Ectodermal cell (in vitro differentiated cells): ENCODE measurements at regions not wholly inside any gene's neighbourhood (a gene's known extent, or its start where the extent isn't known, plus 50 kb on each side); places are given as distances from the start of the nearest gene placed in this dataset.
A peak's percentile ranks its signal among the peaks of the same experiment; 100 is the strongest.
"Not testable (repeated sequence)": the region's sequence is repeated elsewhere in the genome, so short reads cannot be mapped to it uniquely, and the experiment has no call there.

ENCODE experiments used
- H3K27ac ChIP-seq: 2 replicates; pipeline ENCODE4 v1.7.0; 2013; ENCODE audit warnings: mild to moderate bottlenecking, low read depth, low read length; ENCODE audit not compliant: insufficient read depth, poor library complexity, severe bottlenecking
- H3K27me3 ChIP-seq: 2 replicates; pipeline ENCODE4 v1.7.0; 2013; ENCODE audit warnings: mild to moderate bottlenecking, low read length; ENCODE audit not compliant: insufficient read depth, control insufficient read depth, poor library complexity, severe bottlenecking
- H3K36me3 ChIP-seq: one replicate; pipeline ENCODE4 v1.7.0; 2013; ENCODE audit warnings: low read length; ENCODE audit not compliant: control insufficient read depth, insufficient read depth
- H3K4me1 ChIP-seq: one replicate; pipeline ENCODE4 v1.7.0; 2013; ENCODE audit warnings: low read length; ENCODE audit not compliant: control insufficient read depth, insufficient read depth
- H3K4me3 ChIP-seq: 2 replicates; pipeline ENCODE4 v1.7.0; 2013; ENCODE audit warnings: low read depth, low read length, control low read depth; ENCODE audit not compliant: insufficient read depth
- H3K9me3 ChIP-seq: 2 replicates; pipeline ENCODE4 v1.7.0; 2013; ENCODE audit warnings: mild to moderate bottlenecking, low read length, moderate library complexity; ENCODE audit not compliant: control insufficient read depth
- WGBS, 2 experiments: methylation state at CpG; one replicate each; pipeline ENCODE4 v1.1.7; 2013; ENCODE audit warnings: missing lambda C conversion rate in 2 of 2; 5-methylcytosine and 5-hydroxymethylcytosine counted together

DNA sequence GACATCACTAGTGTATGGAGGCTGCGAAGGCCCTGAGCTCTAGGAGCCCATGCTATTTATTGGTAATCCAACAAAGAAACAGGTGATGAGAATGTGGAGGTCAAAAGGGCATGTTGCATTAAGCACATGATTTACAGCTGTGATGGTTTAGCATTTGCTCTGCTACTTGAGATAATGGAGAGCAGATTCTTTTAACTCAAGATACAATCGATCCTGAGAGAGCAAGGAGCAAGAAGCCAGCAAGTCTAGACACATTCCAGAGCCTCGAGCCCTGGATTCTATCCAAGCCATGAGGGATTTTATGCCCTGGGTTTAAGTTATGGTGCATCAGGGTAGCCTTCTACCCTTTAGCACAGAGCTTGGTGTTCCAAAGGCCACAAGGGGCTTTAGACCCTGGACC is 85.3 kb upstream of the KCNMA1 start:
- 69 to 74% methylated on average over 3 of the region's 3 CpGs for WGBS, 2 experiments
- H3K9me3 ChIP-seq, H3K27ac ChIP-seq, H3K27me3 ChIP-seq, H3K4me1 ChIP-seq, H3K4me3 ChIP-seq, H3K36me3 ChIP-seq: not testable (repeated sequence)

DNA sequence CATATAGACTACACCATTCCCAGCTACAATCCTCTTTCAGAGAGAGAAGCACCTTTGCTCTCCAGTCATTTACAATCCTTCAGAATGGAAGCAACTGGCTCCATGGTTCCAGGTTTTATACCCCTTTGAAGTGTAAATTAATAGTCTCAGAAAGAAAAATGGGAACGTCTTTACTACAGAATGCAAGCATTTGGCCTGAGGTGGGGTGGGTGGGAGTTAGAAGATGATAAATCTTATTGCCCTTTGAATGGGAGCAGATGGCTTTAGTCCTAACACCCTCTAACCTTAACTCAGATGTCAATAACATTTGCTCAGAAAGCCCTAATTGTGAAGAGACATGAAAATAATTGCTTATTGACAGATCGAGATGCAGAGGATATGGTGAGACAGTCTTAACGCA is 84.2 kb upstream of the KCNMA1 start:
- H3K4me1 ChIP-seq: peaks cover 5% of the 10 kb centered on the region
- H3K27me3 ChIP-seq: no peaks in the 10 kb centered on the region
- H3K4me3 ChIP-seq: no peak overlapping the region
- H3K9me3 ChIP-seq: no peaks in the 10 kb centered on the region
- no peak overlapping the region for H3K27ac ChIP-seq
- WGBS, 2 experiments: 75 to 79% methylated on average over 3 of the region's 3 CpGs
- H3K36me3 ChIP-seq: no peaks in the 10 kb centered on the region

DNA sequence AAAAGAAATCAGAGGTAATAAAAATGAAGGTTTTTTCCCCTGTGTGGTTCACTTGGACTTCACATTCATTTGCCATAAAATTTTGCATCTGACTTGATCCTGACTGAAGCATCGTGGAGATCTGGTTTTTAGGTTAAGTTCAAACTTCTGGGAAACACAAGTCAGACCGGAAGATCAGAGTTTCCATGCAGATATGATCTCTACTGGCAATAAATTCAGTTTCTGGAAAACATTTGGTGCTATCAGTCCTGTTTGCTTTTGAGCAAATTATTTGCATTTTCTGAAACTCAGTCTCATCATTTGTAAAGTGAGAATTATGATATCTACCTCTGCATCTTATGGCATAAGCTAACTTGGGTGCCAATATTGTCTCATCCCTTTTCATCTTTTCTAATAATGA is 81.3 kb upstream of the KCNMA1 start:
- H3K27ac ChIP-seq: no peak overlapping the region
- no peaks in the 10 kb centered on the region for H3K36me3 ChIP-seq
- H3K4me1 ChIP-seq: peaks cover 14% of the 10 kb centered on the region
- no peak overlapping the region for H3K4me3 ChIP-seq
- no peaks in the 10 kb centered on the region for H3K27me3 ChIP-seq
- no peaks in the 10 kb centered on the region for H3K9me3 ChIP-seq
- 96 to 97% methylated on average over 2 of the region's 2 CpGs for WGBS, 2 experiments

DNA sequence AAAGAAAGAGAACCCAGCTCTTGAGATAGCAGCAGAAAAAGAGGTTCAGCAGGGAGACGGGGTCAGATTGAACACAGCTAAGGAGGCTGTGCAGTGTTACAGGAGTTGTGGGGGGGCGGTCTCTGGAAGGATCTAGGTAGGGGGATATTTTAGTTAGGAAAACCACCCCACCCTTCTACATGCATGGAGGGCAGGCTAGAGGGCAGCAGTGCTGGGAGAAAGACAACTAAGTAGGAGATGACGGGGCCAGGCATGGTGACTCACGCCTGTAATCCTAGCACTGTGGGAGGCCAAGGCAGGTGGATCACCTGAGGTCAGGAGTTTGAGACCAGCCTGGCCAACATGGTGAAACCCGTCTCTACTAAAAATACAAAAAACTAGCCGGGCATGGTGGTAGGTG is 80.7 kb upstream of the KCNMA1 start:
- 88 to 91% methylated on average over 5 to 6 of the region's 6 CpGs for WGBS, 2 experiments
- not testable (repeated sequence) for H3K27me3 ChIP-seq, H3K36me3 ChIP-seq, H3K27ac ChIP-seq, H3K4me3 ChIP-seq, H3K9me3 ChIP-seq
- peaks cover 17% of the 10 kb centered on the region for H3K4me1 ChIP-seq

DNA sequence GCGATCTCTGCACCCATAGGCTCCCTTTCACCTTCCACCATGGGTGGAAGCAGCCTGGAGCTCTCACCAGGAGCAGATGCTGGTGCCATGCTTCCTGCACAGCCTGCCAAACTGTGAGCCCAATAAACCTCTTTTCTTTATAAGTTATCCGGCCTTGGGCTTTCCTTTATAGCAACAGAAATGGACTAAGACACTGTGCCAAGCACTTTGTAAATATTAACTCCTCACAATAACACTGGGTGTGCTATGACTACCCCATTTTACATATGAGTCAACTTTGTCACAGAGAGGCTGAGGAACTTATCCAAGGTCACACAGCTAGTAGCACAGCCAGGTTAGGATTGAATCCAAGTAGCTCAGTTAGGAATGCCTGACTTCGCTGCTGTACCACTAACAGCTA is 79.7 kb upstream of the KCNMA1 start:
- Histone ChIP-seq H3K27ac (no peak overlapping the region), H3K4me3 (no peak overlapping the region)
- 87 to 89% methylated on average over 3 of the region's 3 CpGs for WGBS, 2 experiments

DNA sequence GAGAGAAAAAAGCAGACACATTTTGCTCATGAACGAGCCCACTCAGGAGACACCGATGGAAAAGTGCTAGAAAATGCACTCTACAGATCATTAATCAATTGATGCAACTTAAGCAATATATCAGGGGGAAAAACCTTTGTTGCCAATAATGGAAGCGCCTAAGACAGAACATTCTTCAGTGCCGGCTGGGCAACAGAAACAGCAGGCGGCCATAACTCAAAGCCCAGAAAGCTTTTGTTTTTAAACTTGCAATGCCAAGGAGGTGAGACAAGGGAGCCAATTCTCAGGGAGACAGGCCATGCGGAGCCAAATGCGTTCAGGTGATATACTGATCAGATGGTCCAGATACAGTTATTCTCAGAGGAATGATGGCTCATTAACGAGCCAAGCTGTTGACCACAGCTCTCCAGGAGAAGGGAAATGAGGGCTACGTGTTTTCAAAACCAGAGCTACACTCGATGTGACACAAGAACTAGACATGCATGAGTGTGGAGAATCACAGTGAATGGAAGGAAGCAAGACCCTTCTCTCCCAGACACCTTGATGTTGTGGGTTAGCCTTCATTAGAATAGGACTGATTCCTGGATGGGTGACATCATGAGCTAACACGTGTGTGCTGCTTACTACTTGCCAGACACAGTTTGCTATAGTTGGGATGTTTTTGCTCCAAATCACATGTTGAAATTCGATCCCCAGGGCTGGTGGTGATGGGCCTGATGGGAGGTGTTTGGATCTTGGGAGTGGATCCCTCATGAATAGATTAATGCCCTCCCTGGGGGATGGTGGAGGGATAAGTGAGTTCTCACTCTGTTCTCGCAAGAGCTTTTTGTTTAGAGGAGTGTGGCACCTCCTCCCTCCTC is 79.1 kb upstream of the KCNMA1 start:
- Histone ChIP-seq H3K4me3 (no peak overlapping the region), H3K27ac (peak overlapping the region; percentile 39), H3K36me3 (no peaks in the 10 kb centered on the region), H3K4me1 (peaks cover 12% of the 10 kb centered on the region), H3K27me3 (peaks cover 2% of the 10 kb centered on the region), H3K9me3 (no peaks in the 10 kb centered on the region)
- 83 to 88% methylated on average over 12 to 13 of the region's 13 CpGs for WGBS, 2 experiments

More for the DNA sequence above, 79.7 kb upstream of the KCNMA1 start:
- Histone ChIP-seq H3K9me3 (no peaks in the 10 kb centered on the region), H3K4me1 (peaks cover 12% of the 10 kb centered on the region), H3K27me3 (no peaks in the 10 kb centered on the region), H3K36me3 (no peaks in the 10 kb centered on the region)

DNA sequence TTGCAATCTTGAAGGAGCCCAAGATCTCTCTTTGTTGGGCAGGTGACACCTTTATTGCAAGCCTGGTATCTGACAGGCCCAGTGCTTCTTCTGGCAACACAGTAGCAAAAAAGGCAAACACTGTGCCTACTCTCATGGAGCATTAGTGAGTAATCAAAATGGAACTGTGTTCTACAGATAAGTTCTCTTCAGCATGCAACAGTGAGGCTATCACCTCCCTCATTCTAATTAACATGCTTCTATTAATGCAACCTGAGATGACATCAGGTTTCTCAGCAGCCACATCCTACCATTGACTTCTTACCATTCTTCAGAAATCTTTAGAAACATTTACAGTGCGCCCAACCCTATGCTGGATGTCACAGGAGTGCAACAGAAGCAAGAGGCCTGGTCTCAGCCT is 77.9 kb upstream of the KCNMA1 start:
- 94 to 95% methylated on average over 1 of the region's 1 CpG for WGBS, 2 experiments
- H3K4me3 ChIP-seq: no peak overlapping the region
- no peaks in the 10 kb centered on the region for H3K36me3 ChIP-seq
- peaks cover 12% of the 10 kb centered on the region for H3K27me3 ChIP-seq
- H3K27ac ChIP-seq: no peak overlapping the region
- peaks cover 14% of the 10 kb centered on the region for H3K4me1 ChIP-seq
- H3K9me3 ChIP-seq: no peaks in the 10 kb centered on the region

DNA sequence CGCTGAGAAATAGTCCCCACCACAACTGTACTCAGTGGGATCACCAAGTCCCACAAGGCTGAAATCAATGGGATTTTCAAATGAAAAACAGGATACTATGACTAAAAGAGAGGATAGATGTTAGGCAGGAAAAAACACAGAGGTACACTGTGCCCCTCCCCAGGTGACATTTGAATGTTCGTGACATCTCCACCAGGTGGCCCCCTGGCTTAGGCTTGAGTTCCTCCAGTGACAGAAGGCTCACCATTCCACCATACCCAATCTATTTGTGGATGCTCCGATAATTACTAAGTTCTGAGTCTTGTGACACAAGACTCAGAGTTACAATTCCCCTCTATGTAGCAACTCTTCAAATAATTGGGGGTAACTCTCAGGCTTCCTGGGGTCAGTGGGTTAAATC is 77.5 kb upstream of the KCNMA1 start:
- no peaks in the 10 kb centered on the region for H3K36me3 ChIP-seq
- H3K9me3 ChIP-seq: no peaks in the 10 kb centered on the region
- no peak overlapping the region for H3K27ac ChIP-seq
- H3K27me3 ChIP-seq: peaks cover 17% of the 10 kb centered on the region
- WGBS, 2 experiments: 80 to 81% methylated on average over 3 of the region's 3 CpGs
- peaks cover 19% of the 10 kb centered on the region for H3K4me1 ChIP-seq
- no peak overlapping the region for H3K4me3 ChIP-seq

DNA sequence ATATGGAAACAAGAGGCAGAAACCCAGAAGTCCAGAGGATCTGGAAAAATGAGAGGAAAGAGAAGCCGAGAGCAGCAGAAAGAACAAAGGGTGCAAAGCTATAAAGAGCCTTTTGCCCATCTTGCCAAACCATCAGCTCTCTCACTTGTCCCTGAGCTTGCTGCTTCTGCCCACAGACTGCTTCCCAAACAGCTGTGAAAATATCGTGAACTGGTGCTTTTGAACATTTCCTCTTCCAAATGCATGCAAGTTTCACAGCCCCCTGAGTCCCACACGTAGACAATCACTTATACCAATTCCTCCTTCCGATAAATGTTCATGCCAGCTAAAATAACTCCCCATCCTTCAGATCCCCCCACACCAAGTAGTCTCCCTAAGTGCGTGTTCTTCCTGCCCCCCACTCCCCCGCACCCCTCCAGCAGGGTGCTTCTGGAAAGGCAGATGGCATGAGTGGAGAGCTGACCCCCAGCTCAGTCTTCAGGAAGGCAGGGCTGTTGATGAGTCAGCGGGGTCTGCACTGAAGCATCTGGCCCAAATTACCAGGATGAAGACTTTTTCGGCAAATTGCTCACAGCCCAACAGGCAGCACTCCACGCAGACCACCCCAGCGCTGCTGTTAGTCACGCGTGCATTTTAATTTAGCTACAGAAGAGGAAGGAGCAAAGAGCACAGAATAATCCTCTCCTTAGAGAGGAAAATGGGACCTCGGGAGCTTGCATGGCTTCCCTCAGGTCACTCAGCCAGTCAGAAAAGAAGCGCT is 76.1 kb upstream of the KCNMA1 start:
- Histone ChIP-seq H3K36me3 (no peaks in the 10 kb centered on the region), H3K27me3 (peaks cover 17% of the 10 kb centered on the region), H3K27ac (no peak overlapping the region), H3K9me3 (no peaks in the 10 kb centered on the region), H3K4me3 (no peak overlapping the region), H3K4me1 (peaks cover 22% of the 10 kb centered on the region)
- 72 to 73% methylated on average over 14 of the region's 14 CpGs for WGBS, 2 experiments

DNA sequence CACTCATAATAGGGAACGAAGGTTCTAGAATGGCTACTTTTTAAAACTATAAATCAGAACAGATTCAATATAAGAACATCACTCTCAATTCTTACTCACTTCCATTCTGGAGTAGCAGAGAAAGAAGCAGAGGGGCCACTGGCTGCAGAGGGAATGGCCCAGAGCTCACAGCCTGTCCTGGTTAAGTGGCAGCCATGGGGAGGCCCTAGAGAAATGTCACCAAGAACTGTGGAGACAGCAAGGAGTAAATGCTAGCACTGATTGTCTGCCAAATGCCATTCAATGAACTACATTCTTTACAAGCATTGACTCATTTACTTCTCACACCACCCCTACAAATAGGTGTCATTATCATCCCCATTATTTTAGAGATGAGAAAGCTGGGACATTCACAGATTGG is 74.6 kb upstream of the KCNMA1 start:
- 100% methylated on average over 1 of the region's 1 CpG for WGBS, 2 experiments
- Histone ChIP-seq H3K27ac (no peak overlapping the region), H3K4me1 (peaks cover 22% of the 10 kb centered on the region), H3K4me3 (no peak overlapping the region), H3K27me3 (peaks cover 17% of the 10 kb centered on the region), H3K36me3 (no peaks in the 10 kb centered on the region), H3K9me3 (no peaks in the 10 kb centered on the region)
